ENCODE measurements at regions not wholly inside any gene's neighbourhood (a gene's known extent, or its start where the extent isn't known, plus 50 kb on each side); places are given as distances from the start of the nearest gene placed in this dataset.

GRCh38 chr18:68548904-68549870, 165.7 kb downstream of the TMX3 start:
- TF ChIP-seq ZBTB7A (IDR thresholded peaks at IDR 0.05; ENCODE audit: low read depth) (no peak), TCF12 (IDR thresholded peaks at IDR 0.05; ENCODE audit: low read depth) (no peak), EGR1 (IDR thresholded peaks at IDR 0.05) (no peak), NFIC (IDR thresholded peaks at IDR 0.05) (no peak), YY1 (IDR thresholded peaks at IDR 0.05; ENCODE audit: low read depth) (no peak), MAX (IDR thresholded peaks at IDR 0.05) (no peak), TEAD4 (IDR thresholded peaks at IDR 0.05) (no peak), EP300 (IDR thresholded peaks at IDR 0.05; ENCODE audit: borderline replicate concordance) (no peak), REST (IDR thresholded peaks at IDR 0.05; ENCODE audit: low read depth) (no peak)

GRCh38 chr18:68543344-68543743, 171.6 kb downstream of the TMX3 start:
- no peak for TF ChIP-seq EGR1 (IDR thresholded peaks at IDR 0.05)
- no peak for TF ChIP-seq YY1 (IDR thresholded peaks at IDR 0.05; ENCODE audit: low read depth)
- no peak for TF ChIP-seq NFIC (IDR thresholded peaks at IDR 0.05)
- no peak for TF ChIP-seq CEBPB (IDR thresholded peaks at IDR 0.05)
- no peak for TF ChIP-seq REST (IDR thresholded peaks at IDR 0.05; ENCODE audit: low read depth)
- no peak for TF ChIP-seq EP300 (IDR thresholded peaks at IDR 0.05; ENCODE audit: borderline replicate concordance)
- TF ChIP-seq RAD21 (IDR thresholded peaks at IDR 0.05; ENCODE audit: low read depth) = no peak
- TF ChIP-seq MAX (IDR thresholded peaks at IDR 0.05) = no peak
- TF ChIP-seq USF1 (IDR thresholded peaks at IDR 0.05) = no peak
- TF ChIP-seq ZBTB7A (IDR thresholded peaks at IDR 0.05; ENCODE audit: low read depth) = no peak
- TF ChIP-seq TEAD4 (IDR thresholded peaks at IDR 0.05) = no peak
- no peak for TF ChIP-seq CREB1 (IDR thresholded peaks at IDR 0.05; ENCODE audit: low read depth)
- TF ChIP-seq TAF1 (IDR thresholded peaks at IDR 0.05; ENCODE audit: low read depth) = no peak
- TF ChIP-seq FOXM1 (IDR thresholded peaks at IDR 0.05; ENCODE audit: borderline replicate concordance, low read depth) = no peak
- no peak for TF ChIP-seq TCF12 (IDR thresholded peaks at IDR 0.05; ENCODE audit: low read depth)

GRCh38 chr18:68542846-68543245, 172.1 kb downstream of the TMX3 start:
- TF ChIP-seq TEAD4 (IDR thresholded peaks at IDR 0.05) = no peak
- TF ChIP-seq NFIC (IDR thresholded peaks at IDR 0.05) = no peak
- no peak for TF ChIP-seq REST (IDR thresholded peaks at IDR 0.05; ENCODE audit: low read depth)
- no peak for TF ChIP-seq YY1 (IDR thresholded peaks at IDR 0.05; ENCODE audit: low read depth)
- no peak for TF ChIP-seq TAF1 (IDR thresholded peaks at IDR 0.05; ENCODE audit: low read depth)
- no peak for TF ChIP-seq ZBTB7A (IDR thresholded peaks at IDR 0.05; ENCODE audit: low read depth)
- no peak for TF ChIP-seq EP300 (IDR thresholded peaks at IDR 0.05; ENCODE audit: borderline replicate concordance)
- TF ChIP-seq MAX (IDR thresholded peaks at IDR 0.05) = no peak
- TF ChIP-seq CREB1 (IDR thresholded peaks at IDR 0.05; ENCODE audit: low read depth) = no peak
- TF ChIP-seq TCF12 (IDR thresholded peaks at IDR 0.05; ENCODE audit: low read depth) = no peak
- TF ChIP-seq EGR1 (IDR thresholded peaks at IDR 0.05) = no peak
- TF ChIP-seq RAD21 (IDR thresholded peaks at IDR 0.05; ENCODE audit: low read depth) = no peak
- no peak for TF ChIP-seq USF1 (IDR thresholded peaks at IDR 0.05)
- TF ChIP-seq CEBPB (IDR thresholded peaks at IDR 0.05) = no peak

GRCh38 chr18:68533641-68534040, 181.3 kb downstream of the TMX3 start:
- TF ChIP-seq ZBTB7A (IDR thresholded peaks at IDR 0.05; ENCODE audit: low read depth) = no peak
- TF ChIP-seq TAF1 (IDR thresholded peaks at IDR 0.05; ENCODE audit: low read depth) = no peak
- TF ChIP-seq RAD21 (IDR thresholded peaks at IDR 0.05; ENCODE audit: low read depth) = no peak
- TF ChIP-seq MAX (IDR thresholded peaks at IDR 0.05) = no peak
- TF ChIP-seq USF1 (IDR thresholded peaks at IDR 0.05) = no peak
- TF ChIP-seq REST (IDR thresholded peaks at IDR 0.05; ENCODE audit: low read depth) = no peak
- no peak for TF ChIP-seq YY1 (IDR thresholded peaks at IDR 0.05; ENCODE audit: low read depth)

All from Ishikawa (cell line).